BLaER1 (cell line): ENCODE measurements at regions not wholly inside any gene's neighbourhood (a gene's known extent, or its start where the extent isn't known, plus 50 kb on each side); places are given as distances from the start of the nearest gene placed in this dataset.

Experiments
- H3K27ac ChIP-seq: shearing (Covaris generic); formaldehyde crosslinking; 2 replicates; pipeline ENCODE4 v1.8.1; 2022
- H3K27me3 ChIP-seq: shearing (Covaris generic); formaldehyde crosslinking; 2 replicates; pipeline ENCODE4 v1.8.1; 2022
- H3K36me3 ChIP-seq: shearing (Covaris generic); formaldehyde crosslinking; 2 replicates; pipeline ENCODE4 v1.8.1; 2022
- H3K4me1 ChIP-seq: shearing (Covaris generic); formaldehyde crosslinking; 2 replicates; pipeline ENCODE4 v1.8.1; 2022
- H3K4me2 ChIP-seq: shearing (Covaris generic); formaldehyde crosslinking; 2 replicates; pipeline ENCODE4 v1.8.1; 2022
- H3K4me3 ChIP-seq: shearing (Covaris generic); formaldehyde crosslinking; 2 replicates; pipeline ENCODE4 v1.8.1; 2022
- H3K9ac ChIP-seq: shearing (Covaris generic); formaldehyde crosslinking; 2 replicates; pipeline ENCODE4 v1.8.1; 2022
- H3K9me3 ChIP-seq: shearing (Covaris generic); formaldehyde crosslinking; 2 replicates; pipeline ENCODE4 v1.8.1; 2022
- H4K20me1 ChIP-seq: shearing (Covaris generic); formaldehyde crosslinking; 2 replicates; pipeline ENCODE4 v1.8.1; 2022
- Cebpa-rat ChIP-seq: shearing (Covaris generic); IDR thresholded peaks from 2 replicates; pipeline ENCODE4 v1.8.1; 2022

GRCh38 chr11:115670538-115671205, 166.5 kb upstream of the CADM1 start:
- Histone ChIP-seq H3K36me3 (no peaks in the 10 kb centered on the region), H3K9me3 (no peaks in the 10 kb centered on the region), H4K20me1 (no peaks in the 10 kb centered on the region), H3K9ac (no peak overlapping the region), H3K4me2 (no peak overlapping the region), H3K4me3 (no peak overlapping the region), H3K27ac (no peak overlapping the region), H3K4me1 (no peaks in the 10 kb centered on the region), H3K27me3 (no peaks in the 10 kb centered on the region)
- TF ChIP-seq Cebpa-rat: no peak

GRCh38 chr11:115665958-115666357, 161.7 kb upstream of the CADM1 start:
- Histone ChIP-seq H3K4me3 (no peak overlapping the region), H3K4me2 (no peak overlapping the region), H3K27ac (no peak overlapping the region), H3K27me3 (no peaks in the 10 kb centered on the region), H3K4me1 (no peaks in the 10 kb centered on the region), H3K36me3 (no peaks in the 10 kb centered on the region), H4K20me1 (no peaks in the 10 kb centered on the region), H3K9me3 (no peaks in the 10 kb centered on the region), H3K9ac (no peak overlapping the region)
- no peak for TF ChIP-seq Cebpa-rat

- no peak overlapping the region for H3K9ac ChIP-seq
- TF ChIP-seq Cebpa-rat: no peak
- no peaks in the 10 kb centered on the region for H3K9me3 ChIP-seq
- H3K4me3 ChIP-seq: no peak overlapping the region
- H3K27me3 ChIP-seq: no peaks in the 10 kb centered on the region
- no peaks in the 10 kb centered on the region for H4K20me1 ChIP-seq
- no peak overlapping the region for H3K4me2 ChIP-seq
- H3K4me1 ChIP-seq: no peaks in the 10 kb centered on the region
- no peak overlapping the region for H3K27ac ChIP-seq
- no peaks in the 10 kb centered on the region for H3K36me3 ChIP-seq
Observed at GRCh38 chr11:115665175-115665821, 161.1 kb upstream of the CADM1 start.

GRCh38 chr11:115664313-115664712, 160.1 kb upstream of the CADM1 start:
- no peak overlapping the region for H3K4me2 ChIP-seq
- no peaks in the 10 kb centered on the region for H3K27me3 ChIP-seq
- TF ChIP-seq Cebpa-rat: no peak
- H3K36me3 ChIP-seq: no peaks in the 10 kb centered on the region
- H4K20me1 ChIP-seq: no peaks in the 10 kb centered on the region
- H3K9me3 ChIP-seq: peaks cover 6% of the 10 kb centered on the region; the same call in 1 of the 2 replicates
- H3K4me3 ChIP-seq: no peak overlapping the region
- H3K4me1 ChIP-seq: no peaks in the 10 kb centered on the region
- H3K9ac ChIP-seq: no peak overlapping the region
- no peak overlapping the region for H3K27ac ChIP-seq

- H3K36me3 ChIP-seq: no peaks in the 10 kb centered on the region
- no peaks in the 10 kb centered on the region for H4K20me1 ChIP-seq
- H3K9me3 ChIP-seq: peaks cover 6% of the 10 kb centered on the region; the same call in 1 of the 2 replicates
- no peak overlapping the region for H3K4me3 ChIP-seq
- H3K4me1 ChIP-seq: no peaks in the 10 kb centered on the region
- H3K4me2 ChIP-seq: no peak overlapping the region
- TF ChIP-seq Cebpa-rat: no peak
- no peaks in the 10 kb centered on the region for H3K27me3 ChIP-seq
- H3K9ac ChIP-seq: no peak overlapping the region
- no peak overlapping the region for H3K27ac ChIP-seq
Observed at GRCh38 chr11:115663790-115664189, 159.6 kb upstream of the CADM1 start.

GRCh38 chr11:115660030-115660805, 156.0 kb upstream of the CADM1 start:
- no peak overlapping the region for H3K4me3 ChIP-seq
- no peak for TF ChIP-seq Cebpa-rat
- no peak overlapping the region for H3K4me2 ChIP-seq
- H3K9ac ChIP-seq: no peak overlapping the region
- no peaks in the 10 kb centered on the region for H3K4me1 ChIP-seq
- no peaks in the 10 kb centered on the region for H3K36me3 ChIP-seq
- H3K27ac ChIP-seq: no peak overlapping the region
- H3K9me3 ChIP-seq: peaks cover 6% of the 10 kb centered on the region; the same call in 1 of the 2 replicates
- no peaks in the 10 kb centered on the region for H3K27me3 ChIP-seq
- H4K20me1 ChIP-seq: no peaks in the 10 kb centered on the region

GRCh38 chr11:115659061-115659963, 155.1 kb upstream of the CADM1 start:
- no peaks in the 10 kb centered on the region for H3K4me1 ChIP-seq
- no peaks in the 10 kb centered on the region for H3K27me3 ChIP-seq
- H4K20me1 ChIP-seq: no peaks in the 10 kb centered on the region
- no peak for TF ChIP-seq Cebpa-rat
- H3K4me3 ChIP-seq: no peak overlapping the region
- peaks cover 6% of the 10 kb centered on the region; the same call in 1 of the 2 replicates for H3K9me3 ChIP-seq
- H3K9ac ChIP-seq: no peak overlapping the region
- no peak overlapping the region for H3K27ac ChIP-seq
- H3K36me3 ChIP-seq: no peaks in the 10 kb centered on the region
- H3K4me2 ChIP-seq: no peak overlapping the region

GRCh38 chr11:115657586-115657985, 153.4 kb upstream of the CADM1 start:
- Histone ChIP-seq H3K9me3 (peaks cover 6% of the 10 kb centered on the region; the same call in 1 of the 2 replicates), H3K9ac (no peak overlapping the region), H3K4me2 (no peak overlapping the region), H3K4me3 (no peak overlapping the region), H3K4me1 (no peaks in the 10 kb centered on the region), H3K27me3 (no peaks in the 10 kb centered on the region), H3K36me3 (no peaks in the 10 kb centered on the region), H3K27ac (no peak overlapping the region), H4K20me1 (no peaks in the 10 kb centered on the region)
- TF ChIP-seq Cebpa-rat: no peak

- Histone ChIP-seq H3K27ac (no peak overlapping the region), H3K4me1 (no peaks in the 10 kb centered on the region), H3K27me3 (no peaks in the 10 kb centered on the region), H3K4me3 (no peak overlapping the region), H3K9me3 (peaks cover 6% of the 10 kb centered on the region; the same call in 1 of the 2 replicates), H3K36me3 (no peaks in the 10 kb centered on the region), H4K20me1 (no peaks in the 10 kb centered on the region), H3K9ac (no peak overlapping the region), H3K4me2 (no peak overlapping the region)
- TF ChIP-seq Cebpa-rat: no peak
Observed at GRCh38 chr11:115656669-115657068, 152.5 kb upstream of the CADM1 start.
